ENCODE measurements at regions not wholly inside any gene's neighbourhood (a gene's known extent, or its start where the extent isn't known, plus 50 kb on each side); places are given as distances from the start of the nearest gene placed in this dataset.

DNA sequence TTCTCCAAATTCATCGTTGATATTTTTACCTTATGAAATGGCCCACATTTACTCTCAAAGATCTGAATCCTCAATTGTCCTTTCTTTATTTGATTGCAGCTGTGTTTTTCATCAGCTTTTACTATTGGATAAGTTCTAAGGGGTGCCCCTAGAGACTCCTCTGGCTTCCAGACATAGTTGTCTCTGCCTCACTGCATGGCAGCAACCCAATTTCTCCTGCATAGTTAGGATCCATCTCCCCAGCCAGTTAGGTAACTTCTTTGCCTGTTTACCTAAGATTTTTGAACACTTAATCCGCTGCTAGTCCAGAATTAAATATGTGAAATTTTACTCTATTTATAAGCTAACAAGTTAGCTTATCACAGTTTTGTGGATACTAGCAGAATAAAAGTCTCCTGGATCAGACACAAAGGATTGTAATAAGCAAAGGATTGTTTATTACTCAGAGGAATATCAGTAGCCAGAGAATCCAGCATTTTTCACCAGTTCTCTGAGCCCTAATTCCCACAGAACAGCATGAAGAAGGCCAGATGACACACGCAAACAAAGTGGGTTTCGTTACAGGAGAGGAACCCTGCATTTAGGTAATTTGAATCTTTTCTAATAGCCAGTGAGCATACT, 101.1 kb downstream of the BBS10 start:
- no peak overlapping the region for H3K4me3 ChIP-seq (ENCODE audit: insufficient read depth, low read depth, low read length, poor library complexity, severe bottlenecking)
- H3K27ac ChIP-seq (ENCODE audit: insufficient read depth, low read length, poor library complexity, severe bottlenecking): no peak overlapping the region
- H3K36me3 ChIP-seq (ENCODE audit: control insufficient read depth, insufficient read depth, low read length): no peaks in the 10 kb centered on the region
- no peaks in the 10 kb centered on the region for H3K9me3 ChIP-seq (ENCODE audit: control insufficient read depth, low read length)
- H3K27me3 ChIP-seq (replicated peaks; ENCODE audit: control insufficient read depth, insufficient read depth, low read length, poor library complexity, severe bottlenecking): peaks cover 2% of the 10 kb centered on the region
- no peak for DNase-seq
- H3K4me1 ChIP-seq (ENCODE audit: control insufficient read depth, insufficient read depth, low read length, poor library complexity, severe bottlenecking): no peaks in the 10 kb centered on the region

DNA sequence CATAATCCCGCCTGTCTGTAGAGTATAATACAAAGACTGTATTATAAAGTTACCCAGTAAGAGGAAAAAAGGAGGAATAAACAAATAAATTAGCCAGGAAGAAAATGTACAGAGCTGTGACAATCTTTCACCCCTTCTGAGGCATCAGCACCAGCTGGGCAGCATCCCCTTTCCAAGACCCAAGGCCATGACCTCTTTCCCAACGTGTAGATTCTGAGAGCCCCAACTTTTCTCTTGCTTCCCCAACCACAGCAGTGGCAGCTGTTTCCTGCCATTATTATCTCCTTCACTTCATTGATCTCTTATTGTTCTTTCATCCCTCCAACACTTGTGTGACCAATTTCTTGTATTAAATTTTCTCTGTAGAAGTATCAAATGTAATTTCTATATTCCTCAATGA, 101.6 kb downstream of the BBS10 start:
- no peaks in the 10 kb centered on the region for H3K9me3 ChIP-seq (ENCODE audit: control insufficient read depth, low read length)
- H3K4me3 ChIP-seq (ENCODE audit: insufficient read depth, low read depth, low read length, poor library complexity, severe bottlenecking): no peak overlapping the region
- no peak overlapping the region for H3K27ac ChIP-seq (ENCODE audit: insufficient read depth, low read length, poor library complexity, severe bottlenecking)
- peaks cover 2% of the 10 kb centered on the region for H3K27me3 ChIP-seq (replicated peaks; ENCODE audit: control insufficient read depth, insufficient read depth, low read length, poor library complexity, severe bottlenecking)
- no peak for DNase-seq
- no peaks in the 10 kb centered on the region for H3K36me3 ChIP-seq (ENCODE audit: control insufficient read depth, insufficient read depth, low read length)
- no peaks in the 10 kb centered on the region for H3K4me1 ChIP-seq (ENCODE audit: control insufficient read depth, insufficient read depth, low read length, poor library complexity, severe bottlenecking)

DNA sequence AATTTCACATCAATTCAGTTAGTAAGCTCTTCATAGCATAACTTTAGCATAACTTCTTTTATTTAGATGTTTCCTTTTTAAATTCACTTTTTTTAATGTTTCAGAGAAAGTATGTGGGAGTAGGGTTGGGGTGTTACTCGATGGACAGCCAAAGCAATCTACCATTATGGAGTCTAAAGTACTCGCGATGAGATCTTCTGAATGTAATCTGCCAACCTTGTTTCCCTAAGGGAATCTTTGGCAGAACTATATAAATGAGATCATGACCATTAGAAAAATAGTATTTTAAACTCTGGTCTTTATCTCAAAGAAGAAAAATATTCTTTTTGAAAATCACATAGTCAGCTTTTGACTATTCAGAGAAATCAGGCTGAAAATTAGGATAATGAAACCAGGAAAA, 103.9 kb downstream of the BBS10 start:
- Histone ChIP-seq H3K36me3 (ENCODE audit: control insufficient read depth, insufficient read depth, low read length) (no peaks in the 10 kb centered on the region), H3K4me3 (ENCODE audit: insufficient read depth, low read depth, low read length, poor library complexity, severe bottlenecking) (no peak overlapping the region), H3K9me3 (ENCODE audit: control insufficient read depth, low read length) (no peaks in the 10 kb centered on the region), H3K27ac (ENCODE audit: insufficient read depth, low read length, poor library complexity, severe bottlenecking) (no peak overlapping the region), H3K4me1 (ENCODE audit: control insufficient read depth, insufficient read depth, low read length, poor library complexity, severe bottlenecking) (no peaks in the 10 kb centered on the region), H3K27me3 (replicated peaks; ENCODE audit: control insufficient read depth, insufficient read depth, low read length, poor library complexity, severe bottlenecking) (peaks cover 2% of the 10 kb centered on the region)
- no peak for DNase-seq

DNA sequence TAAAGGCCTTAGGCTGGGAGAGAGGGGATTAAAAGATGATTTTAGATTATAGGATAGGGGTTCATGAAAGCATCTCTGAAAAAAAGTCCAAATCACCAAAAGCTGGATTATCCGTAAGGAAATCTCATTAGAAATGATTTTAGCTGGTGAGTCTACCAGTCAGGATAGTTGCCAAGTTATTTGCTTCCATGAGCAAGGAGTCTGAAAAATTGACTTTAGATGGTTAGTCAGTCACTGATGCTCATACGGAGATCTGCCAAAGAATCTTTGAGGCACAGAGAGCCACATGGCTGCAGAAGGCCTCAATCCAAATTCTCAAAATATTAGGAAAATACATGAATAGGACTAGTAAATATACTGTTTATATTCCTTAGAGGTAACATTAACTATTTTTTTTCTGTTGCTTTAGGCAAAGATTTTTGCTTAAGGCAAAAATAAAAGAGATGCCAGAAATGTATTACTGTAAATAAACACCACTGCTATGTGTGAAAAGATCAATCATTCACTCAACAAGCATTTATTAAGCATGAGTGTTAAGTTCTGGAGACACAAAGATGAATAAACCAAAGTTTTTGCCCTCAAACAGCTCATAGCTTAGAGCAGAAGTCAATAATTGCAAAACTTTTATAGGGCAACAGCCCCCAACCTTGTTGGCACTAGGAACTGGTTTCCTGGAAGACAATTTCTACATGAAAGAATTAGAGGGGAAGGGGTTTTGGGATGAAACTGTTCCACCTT, 105.2 kb downstream of the BBS10 start:
- H3K36me3 ChIP-seq (ENCODE audit: control insufficient read depth, insufficient read depth, low read length): no peaks in the 10 kb centered on the region
- no peak overlapping the region for H3K4me3 ChIP-seq (ENCODE audit: insufficient read depth, low read depth, low read length, poor library complexity, severe bottlenecking)
- no peak overlapping the region for H3K27ac ChIP-seq (ENCODE audit: insufficient read depth, low read length, poor library complexity, severe bottlenecking)
- H3K9me3 ChIP-seq (ENCODE audit: control insufficient read depth, low read length): no peaks in the 10 kb centered on the region
- DNase-seq: no peak
- no peaks in the 10 kb centered on the region for H3K4me1 ChIP-seq (ENCODE audit: control insufficient read depth, insufficient read depth, low read length, poor library complexity, severe bottlenecking)
- peaks cover 2% of the 10 kb centered on the region for H3K27me3 ChIP-seq (replicated peaks; ENCODE audit: control insufficient read depth, insufficient read depth, low read length, poor library complexity, severe bottlenecking)

DNA sequence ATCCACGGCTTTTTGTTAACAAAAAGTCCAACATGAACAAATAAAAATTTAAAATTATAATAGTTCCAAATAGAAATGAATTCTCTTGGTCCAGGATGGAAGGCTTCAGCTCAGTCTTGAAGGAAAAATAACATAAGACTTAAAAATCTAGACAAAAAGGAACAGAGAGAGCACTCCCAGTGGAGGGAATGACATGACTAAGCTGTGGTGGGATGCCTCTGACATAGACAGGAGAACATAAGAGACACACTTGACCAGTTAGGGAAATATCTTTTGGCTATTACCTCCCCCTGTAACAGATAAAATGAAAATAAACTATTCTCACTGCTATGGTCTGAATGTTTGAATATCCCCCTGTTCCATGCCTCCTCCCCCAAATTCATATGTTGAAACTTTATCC, 106.8 kb downstream of the BBS10 start:
- H3K27me3 ChIP-seq (replicated peaks; ENCODE audit: control insufficient read depth, insufficient read depth, low read length, poor library complexity, severe bottlenecking): peaks cover 2% of the 10 kb centered on the region

DNA sequence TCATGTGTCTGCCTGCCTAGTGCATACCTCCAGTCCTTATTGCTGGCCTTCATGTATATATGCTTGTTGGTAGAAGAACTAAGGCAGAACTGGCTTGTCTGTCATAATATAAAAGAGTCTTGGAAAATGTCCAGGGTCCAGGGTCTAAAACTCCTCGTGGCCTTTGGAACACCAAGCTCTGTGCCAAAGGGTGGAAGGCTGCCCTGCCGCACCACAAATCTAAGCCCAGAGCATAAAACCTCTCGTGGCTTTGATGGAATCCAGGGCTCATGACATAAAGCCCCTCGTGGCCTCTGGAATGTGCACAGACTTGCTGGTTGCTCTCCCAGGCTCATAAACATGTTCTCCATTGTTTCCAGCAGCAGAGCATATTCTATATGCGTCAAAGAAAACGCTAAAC, 107.9 kb downstream of the BBS10 start:
- no peak overlapping the region for H3K27ac ChIP-seq (ENCODE audit: insufficient read depth, low read length, poor library complexity, severe bottlenecking)
- H3K4me3 ChIP-seq (ENCODE audit: insufficient read depth, low read depth, low read length, poor library complexity, severe bottlenecking): no peak overlapping the region
- no peak for DNase-seq
- no peaks in the 10 kb centered on the region for H3K4me1 ChIP-seq (ENCODE audit: control insufficient read depth, insufficient read depth, low read length, poor library complexity, severe bottlenecking)
- H3K36me3 ChIP-seq (ENCODE audit: control insufficient read depth, insufficient read depth, low read length): no peaks in the 10 kb centered on the region
- no peaks in the 10 kb centered on the region for H3K9me3 ChIP-seq (ENCODE audit: control insufficient read depth, low read length)
- peaks cover 2% of the 10 kb centered on the region for H3K27me3 ChIP-seq (replicated peaks; ENCODE audit: control insufficient read depth, insufficient read depth, low read length, poor library complexity, severe bottlenecking)

More for the DNA sequence above, 106.8 kb downstream of the BBS10 start:
- no peaks in the 10 kb centered on the region for H3K4me1 ChIP-seq (ENCODE audit: control insufficient read depth, insufficient read depth, low read length, poor library complexity, severe bottlenecking)
- H3K36me3 ChIP-seq (ENCODE audit: control insufficient read depth, insufficient read depth, low read length): no peaks in the 10 kb centered on the region
- no peaks in the 10 kb centered on the region for H3K9me3 ChIP-seq (ENCODE audit: control insufficient read depth, low read length)
- no peak overlapping the region for H3K27ac ChIP-seq (ENCODE audit: insufficient read depth, low read length, poor library complexity, severe bottlenecking)
- H3K4me3 ChIP-seq (ENCODE audit: insufficient read depth, low read depth, low read length, poor library complexity, severe bottlenecking): no peak overlapping the region
- DNase-seq: no peak

DNA sequence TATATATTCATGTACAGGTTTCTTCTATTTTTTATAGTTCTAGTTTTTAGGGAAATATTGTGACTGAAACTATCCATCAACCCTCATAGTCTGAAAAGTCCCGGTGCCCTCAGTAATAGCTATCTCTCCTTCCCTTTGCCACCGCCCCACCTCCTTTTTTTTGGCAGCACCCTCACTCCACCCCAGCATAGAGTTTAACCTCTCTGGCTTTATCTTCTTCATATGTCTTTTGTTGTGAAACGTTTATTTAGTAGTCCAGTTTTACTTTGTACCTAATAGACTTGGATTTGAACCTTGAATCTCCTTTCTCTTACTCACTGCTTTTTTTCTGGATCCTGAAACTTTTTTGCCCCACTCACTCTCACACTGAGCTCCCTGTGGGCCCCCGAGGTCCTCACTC, 109.5 kb downstream of the BBS10 start:
- H3K27me3 ChIP-seq (replicated peaks; ENCODE audit: control insufficient read depth, insufficient read depth, low read length, poor library complexity, severe bottlenecking): peaks cover 2% of the 10 kb centered on the region
- H3K27ac ChIP-seq (ENCODE audit: insufficient read depth, low read length, poor library complexity, severe bottlenecking): no peak overlapping the region
- no peaks in the 10 kb centered on the region for H3K9me3 ChIP-seq (ENCODE audit: control insufficient read depth, low read length)
- no peak overlapping the region for H3K4me3 ChIP-seq (ENCODE audit: insufficient read depth, low read depth, low read length, poor library complexity, severe bottlenecking)
- no peak for DNase-seq
- H3K36me3 ChIP-seq (ENCODE audit: control insufficient read depth, insufficient read depth, low read length): no peaks in the 10 kb centered on the region
- H3K4me1 ChIP-seq (ENCODE audit: control insufficient read depth, insufficient read depth, low read length, poor library complexity, severe bottlenecking): no peaks in the 10 kb centered on the region

DNA sequence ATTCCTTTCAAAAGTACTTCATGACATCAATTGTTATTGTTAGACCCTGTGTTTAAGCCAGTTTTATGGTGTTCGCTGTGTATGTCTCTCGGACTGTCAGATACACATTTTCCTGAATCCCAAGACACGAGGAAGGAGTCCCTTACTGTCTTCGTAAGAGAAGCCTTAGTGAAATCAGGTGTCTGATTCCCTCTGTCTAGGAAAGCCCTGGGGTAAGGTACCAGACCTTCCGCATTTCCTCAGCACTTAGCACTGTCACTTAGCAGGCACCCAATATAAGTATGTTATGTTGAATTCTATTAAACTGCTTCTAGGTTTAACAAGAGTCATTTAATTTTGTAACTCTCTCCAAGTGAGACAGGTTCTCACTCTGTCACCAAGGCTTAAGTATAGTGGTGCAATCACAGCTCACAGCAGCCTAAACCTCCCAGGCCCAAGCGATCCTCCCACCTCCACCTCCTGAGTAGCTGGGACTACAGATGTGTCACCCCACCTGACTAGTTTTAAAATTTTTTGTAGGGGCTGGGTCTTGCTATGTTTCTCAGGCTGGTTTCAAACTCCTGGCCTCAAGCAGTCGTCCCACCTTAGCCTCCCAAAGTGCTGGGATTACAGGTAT, 111.0 kb downstream of the BBS10 start:
- no peaks in the 10 kb centered on the region for H3K4me1 ChIP-seq (ENCODE audit: control insufficient read depth, insufficient read depth, low read length, poor library complexity, severe bottlenecking)
- H3K27ac ChIP-seq (ENCODE audit: insufficient read depth, low read length, poor library complexity, severe bottlenecking): no peak overlapping the region
- no peak for DNase-seq
- H3K9me3 ChIP-seq (ENCODE audit: control insufficient read depth, low read length): no peaks in the 10 kb centered on the region
- no peak overlapping the region for H3K4me3 ChIP-seq (ENCODE audit: insufficient read depth, low read depth, low read length, poor library complexity, severe bottlenecking)
- no peaks in the 10 kb centered on the region for H3K36me3 ChIP-seq (ENCODE audit: control insufficient read depth, insufficient read depth, low read length)
- no peaks in the 10 kb centered on the region for H3K27me3 ChIP-seq (replicated peaks; ENCODE audit: control insufficient read depth, insufficient read depth, low read length, poor library complexity, severe bottlenecking)

DNA sequence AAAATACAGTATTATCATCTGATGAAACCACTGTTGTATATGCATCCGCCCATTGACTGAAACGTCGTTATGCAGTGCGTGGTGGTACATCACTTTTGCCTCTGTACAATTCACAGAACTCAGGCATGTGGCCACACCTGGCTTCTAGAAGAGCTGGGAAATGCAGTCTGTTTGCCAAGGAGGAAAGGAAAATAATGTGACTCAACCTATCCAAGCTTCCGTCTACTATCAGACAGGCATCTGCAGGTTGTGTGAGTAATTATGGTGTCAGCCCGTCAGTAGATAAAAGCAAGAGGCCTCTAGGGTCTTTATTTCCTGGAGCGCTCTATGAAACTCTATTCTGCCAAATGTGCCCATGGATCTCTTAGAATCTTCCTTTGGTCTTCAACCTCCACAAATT, 111.6 kb downstream of the BBS10 start:
- DNase-seq: no peak
- Histone ChIP-seq H3K27me3 (replicated peaks; ENCODE audit: control insufficient read depth, insufficient read depth, low read length, poor library complexity, severe bottlenecking) (no peaks in the 10 kb centered on the region), H3K36me3 (ENCODE audit: control insufficient read depth, insufficient read depth, low read length) (no peaks in the 10 kb centered on the region), H3K9me3 (ENCODE audit: control insufficient read depth, low read length) (no peaks in the 10 kb centered on the region), H3K4me3 (ENCODE audit: insufficient read depth, low read depth, low read length, poor library complexity, severe bottlenecking) (no peak overlapping the region), H3K27ac (ENCODE audit: insufficient read depth, low read length, poor library complexity, severe bottlenecking) (no peak overlapping the region), H3K4me1 (ENCODE audit: control insufficient read depth, insufficient read depth, low read length, poor library complexity, severe bottlenecking) (no peaks in the 10 kb centered on the region)

DNA sequence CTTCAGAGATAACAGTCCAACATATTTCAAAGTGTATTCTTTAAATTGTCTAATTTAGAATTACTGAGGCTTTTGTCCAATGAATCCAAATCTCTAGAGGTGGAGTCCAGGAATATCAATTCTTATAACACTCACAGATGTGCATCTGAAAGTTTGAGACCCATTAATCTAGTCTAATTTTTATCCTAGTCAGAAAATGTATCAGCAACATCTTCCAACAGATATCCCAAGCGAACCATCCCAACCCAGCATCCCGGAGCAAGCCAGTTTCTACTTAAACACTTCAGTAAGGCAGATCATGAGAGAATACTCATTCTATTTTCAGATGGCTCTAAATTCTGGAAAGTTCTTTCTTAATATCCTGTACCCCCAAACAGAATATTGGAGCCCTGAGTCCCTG, 113.5 kb downstream of the BBS10 start:
- no peaks in the 10 kb centered on the region for H3K9me3 ChIP-seq (ENCODE audit: control insufficient read depth, low read length)
- H3K4me3 ChIP-seq (ENCODE audit: insufficient read depth, low read depth, low read length, poor library complexity, severe bottlenecking): no peak overlapping the region
- no peaks in the 10 kb centered on the region for H3K36me3 ChIP-seq (ENCODE audit: control insufficient read depth, insufficient read depth, low read length)
- H3K27ac ChIP-seq (ENCODE audit: insufficient read depth, low read length, poor library complexity, severe bottlenecking): no peak overlapping the region
- no peaks in the 10 kb centered on the region for H3K27me3 ChIP-seq (replicated peaks; ENCODE audit: control insufficient read depth, insufficient read depth, low read length, poor library complexity, severe bottlenecking)
- DNase-seq: no peak
- H3K4me1 ChIP-seq (ENCODE audit: control insufficient read depth, insufficient read depth, low read length, poor library complexity, severe bottlenecking): no peaks in the 10 kb centered on the region
